HG02970 (cell line): ENCODE measurements at regions not wholly inside any gene's neighbourhood (a gene's known extent, or its start where the extent isn't known, plus 50 kb on each side); places are given as distances from the start of the nearest gene placed in this dataset.
"Not testable (repeated sequence)": the region's sequence is repeated elsewhere in the genome, so short reads cannot be mapped to it uniquely, and the experiment has no call there.

Experiments used
- ATAC-seq: cut with Tn5 transposase; IDR thresholded peaks from one replicate; pipeline ENCODE4 v1.9.1; 2021; ENCODE audit warnings: mild to moderate bottlenecking, moderate library complexity, moderate number of reproducible peaks; ENCODE audit not compliant: unreplicated experiment, low FRiP score

- no peak for ATAC-seq
These were observed 57.8 kb upstream of the CACNA2D1 start for GRCh38 chr7:82501346-82501745.

GRCh38 chr7:82499546-82499945 lies 56.0 kb upstream of the CACNA2D1 start:
- not testable (repeated sequence) for ATAC-seq

GRCh38 chr7:82494420-82494819 lies 50.8 kb upstream of the CACNA2D1 start:
- ATAC-seq: no peak
